Sigmoid colon (tissue), 4 donors: ENCODE measurements at regions not wholly inside any gene's neighbourhood (a gene's known extent, or its start where the extent isn't known, plus 50 kb on each side); places are given as distances from the start of the nearest gene placed in this dataset.

Experiments used
- CTCF ChIP-seq, 4 experiments: fragments of 450-650 bp in 3 of 4; fragments of 200-600 bp in 1 of 4; IDR thresholded peaks; one replicate each; pipeline ENCODE4 v1.5.1; 2016 to 2019; ENCODE audit warnings: antibody characterized with exemption in 4 of 4, mild to moderate bottlenecking in 3 of 4, moderate library complexity in 2 of 4
- EP300 ChIP-seq, 4 donors: sonication (generic); formaldehyde crosslinking; IDR thresholded peaks; one replicate each; pipeline ENCODE4 v1.6.1; 2017; ENCODE audit warnings: antibody characterized with exemption in 4 of 4
- POLR2A ChIP-seq, 2 donors: fragments of 450-650 bp; IDR thresholded peaks; one replicate each; pipeline ENCODE4 v1.6.1; 2016; ENCODE audit warnings: antibody characterized with exemption in 2 of 2, mild to moderate bottlenecking in 2 of 2, moderate library complexity in 2 of 2

- TF ChIP-seq CTCF (IDR thresholded peaks at IDR 0.05) = no peak
- no peak for TF ChIP-seq EP300 (IDR thresholded peaks at IDR 0.05)
- TF ChIP-seq POLR2A (IDR thresholded peaks at IDR 0.05) = no peak
These were observed 85.3 kb upstream of the KCNA1 start for GRCh38 chr12:4824380-4824779.
